Mammary epithelial cell (primary cell): ENCODE measurements at regions not wholly inside any gene's neighbourhood (a gene's known extent, or its start where the extent isn't known, plus 50 kb on each side); places are given as distances from the start of the nearest gene placed in this dataset.

ENCODE experiments used
- EZH2 ChIP-seq: IDR thresholded peaks from 2 replicates; pipeline ENCODE4 v1.6.1; 2012; ENCODE audit warnings: low read length, inconsistent platforms, borderline replicate concordance
- TF ChIP-seq, protein P1 (sequence below), 2 donors: IDR thresholded peaks in 1 of 2; conservative IDR thresholded peaks in 1 of 2; 2 replicates each; pipeline ENCODE4 v1.5.1; 2011 to 2012; ENCODE audit warnings: inconsistent platforms in 2 of 2, low read length in 2 of 2, mild to moderate bottlenecking in 2 of 2, control low read depth in 1 of 2, low read depth in 1 of 2; ENCODE audit not compliant: insufficient read depth in 1 of 2; ENCODE audit errors: extremely low read depth in 1 of 2

DNA sequence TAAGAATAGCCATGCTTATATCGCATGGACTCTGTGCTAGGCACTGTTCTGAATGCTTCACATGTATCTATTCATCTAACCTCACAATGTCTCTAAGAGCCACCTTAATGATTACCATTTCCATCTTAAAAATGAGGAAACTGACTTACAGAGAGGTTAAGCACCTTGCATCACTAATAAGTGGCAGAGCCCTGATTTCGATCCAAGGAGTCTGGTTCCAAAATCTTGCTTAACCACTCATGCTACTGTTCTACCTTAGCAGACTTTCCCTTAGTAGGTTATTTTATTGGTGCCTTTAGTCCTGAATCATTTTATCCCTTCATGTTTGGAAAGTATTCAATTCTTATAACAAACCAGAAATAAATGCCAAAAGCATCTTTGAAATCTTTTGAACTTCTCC, 89.2 kb upstream of the DCBLD2 start:
- TF ChIP-seq, protein P1, sequence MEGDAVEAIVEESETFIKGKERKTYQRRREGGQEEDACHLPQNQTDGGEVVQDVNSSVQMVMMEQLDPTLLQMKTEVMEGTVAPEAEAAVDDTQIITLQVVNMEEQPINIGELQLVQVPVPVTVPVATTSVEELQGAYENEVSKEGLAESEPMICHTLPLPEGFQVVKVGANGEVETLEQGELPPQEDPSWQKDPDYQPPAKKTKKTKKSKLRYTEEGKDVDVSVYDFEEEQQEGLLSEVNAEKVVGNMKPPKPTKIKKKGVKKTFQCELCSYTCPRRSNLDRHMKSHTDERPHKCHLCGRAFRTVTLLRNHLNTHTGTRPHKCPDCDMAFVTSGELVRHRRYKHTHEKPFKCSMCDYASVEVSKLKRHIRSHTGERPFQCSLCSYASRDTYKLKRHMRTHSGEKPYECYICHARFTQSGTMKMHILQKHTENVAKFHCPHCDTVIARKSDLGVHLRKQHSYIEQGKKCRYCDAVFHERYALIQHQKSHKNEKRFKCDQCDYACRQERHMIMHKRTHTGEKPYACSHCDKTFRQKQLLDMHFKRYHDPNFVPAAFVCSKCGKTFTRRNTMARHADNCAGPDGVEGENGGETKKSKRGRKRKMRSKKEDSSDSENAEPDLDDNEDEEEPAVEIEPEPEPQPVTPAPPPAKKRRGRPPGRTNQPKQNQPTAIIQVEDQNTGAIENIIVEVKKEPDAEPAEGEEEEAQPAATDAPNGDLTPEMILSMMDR (conservative IDR thresholded peaks at IDR 0.05 in 1 of 2, IDR thresholded peaks at IDR 0.05 in 1 of 2; ENCODE audit: extremely low read depth in 1 of 2, insufficient read depth in 1 of 2, low read depth in 1 of 2, low read length in 2 of 2): no peak
- TF ChIP-seq EZH2: no peak
